ENCODE measurements at regions not wholly inside any gene's neighbourhood (a gene's known extent, or its start where the extent isn't known, plus 50 kb on each side); places are given as distances from the start of the nearest gene placed in this dataset.

DNA sequence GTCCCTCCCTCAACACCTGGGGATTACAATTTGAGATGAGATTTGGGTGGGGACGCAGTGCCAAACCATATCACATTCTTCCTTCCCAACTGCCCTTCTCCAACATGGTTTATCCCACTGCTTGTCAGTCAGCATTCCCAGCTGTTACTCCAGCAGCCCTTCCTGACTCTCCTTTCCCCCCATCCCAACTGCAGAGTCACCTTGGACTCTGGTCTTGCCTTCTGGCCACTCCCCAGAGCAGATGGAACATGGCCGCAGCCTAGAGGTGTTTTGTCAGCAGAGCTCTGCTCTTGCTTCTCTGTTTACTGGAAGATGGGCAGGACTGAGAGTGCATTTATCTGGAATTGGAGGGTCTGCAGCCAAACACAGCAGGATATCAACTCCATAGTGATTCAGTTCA lies 51.2 kb upstream of the MEX3C start:
- TF ChIP-seq FOXP2 (optimal IDR thresholded peaks at IDR 0.05; ENCODE audit: borderline replicate concordance, extremely low read depth, extremely low read length, insufficient read depth) (no peak), POLR2AphosphoS5 (IDR thresholded peaks at IDR 0.05; ENCODE audit: low read depth, low read length) (no peak), SIN3A (IDR thresholded peaks at IDR 0.05; ENCODE audit: borderline replicate concordance, insufficient read depth, low read length) (no peak), TAF1 (IDR thresholded peaks at IDR 0.05; ENCODE audit: borderline replicate concordance, insufficient read depth, low read length) (no peak)
- TF ChIP-seq, protein P1, sequence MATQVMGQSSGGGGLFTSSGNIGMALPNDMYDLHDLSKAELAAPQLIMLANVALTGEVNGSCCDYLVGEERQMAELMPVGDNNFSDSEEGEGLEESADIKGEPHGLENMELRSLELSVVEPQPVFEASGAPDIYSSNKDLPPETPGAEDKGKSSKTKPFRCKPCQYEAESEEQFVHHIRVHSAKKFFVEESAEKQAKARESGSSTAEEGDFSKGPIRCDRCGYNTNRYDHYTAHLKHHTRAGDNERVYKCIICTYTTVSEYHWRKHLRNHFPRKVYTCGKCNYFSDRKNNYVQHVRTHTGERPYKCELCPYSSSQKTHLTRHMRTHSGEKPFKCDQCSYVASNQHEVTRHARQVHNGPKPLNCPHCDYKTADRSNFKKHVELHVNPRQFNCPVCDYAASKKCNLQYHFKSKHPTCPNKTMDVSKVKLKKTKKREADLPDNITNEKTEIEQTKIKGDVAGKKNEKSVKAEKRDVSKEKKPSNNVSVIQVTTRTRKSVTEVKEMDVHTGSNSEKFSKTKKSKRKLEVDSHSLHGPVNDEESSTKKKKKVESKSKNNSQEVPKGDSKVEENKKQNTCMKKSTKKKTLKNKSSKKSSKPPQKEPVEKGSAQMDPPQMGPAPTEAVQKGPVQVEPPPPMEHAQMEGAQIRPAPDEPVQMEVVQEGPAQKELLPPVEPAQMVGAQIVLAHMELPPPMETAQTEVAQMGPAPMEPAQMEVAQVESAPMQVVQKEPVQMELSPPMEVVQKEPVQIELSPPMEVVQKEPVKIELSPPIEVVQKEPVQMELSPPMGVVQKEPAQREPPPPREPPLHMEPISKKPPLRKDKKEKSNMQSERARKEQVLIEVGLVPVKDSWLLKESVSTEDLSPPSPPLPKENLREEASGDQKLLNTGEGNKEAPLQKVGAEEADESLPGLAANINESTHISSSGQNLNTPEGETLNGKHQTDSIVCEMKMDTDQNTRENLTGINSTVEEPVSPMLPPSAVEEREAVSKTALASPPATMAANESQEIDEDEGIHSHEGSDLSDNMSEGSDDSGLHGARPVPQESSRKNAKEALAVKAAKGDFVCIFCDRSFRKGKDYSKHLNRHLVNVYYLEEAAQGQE (IDR thresholded peaks at IDR 0.05; ENCODE audit: insufficient read depth in 1 of 2, low read depth in 2 of 2, low read length in 2 of 2), result no peak

GRCh38 chr18:51250006-51250405 lies 52.5 kb upstream of the MEX3C start:
- TF ChIP-seq POLR2AphosphoS5 (IDR thresholded peaks at IDR 0.05; ENCODE audit: low read depth, low read length), result no peak
- no peak for TF ChIP-seq TAF1 (IDR thresholded peaks at IDR 0.05; ENCODE audit: borderline replicate concordance, insufficient read depth, low read length)
- TF ChIP-seq, protein P1 (IDR thresholded peaks at IDR 0.05; ENCODE audit: insufficient read depth in 1 of 2, low read depth in 2 of 2, low read length in 2 of 2), result no peak
- TF ChIP-seq SIN3A (IDR thresholded peaks at IDR 0.05; ENCODE audit: borderline replicate concordance, insufficient read depth, low read length), result no peak
- no peak for TF ChIP-seq FOXP2 (optimal IDR thresholded peaks at IDR 0.05; ENCODE audit: borderline replicate concordance, extremely low read depth, extremely low read length, insufficient read depth)

DNA sequence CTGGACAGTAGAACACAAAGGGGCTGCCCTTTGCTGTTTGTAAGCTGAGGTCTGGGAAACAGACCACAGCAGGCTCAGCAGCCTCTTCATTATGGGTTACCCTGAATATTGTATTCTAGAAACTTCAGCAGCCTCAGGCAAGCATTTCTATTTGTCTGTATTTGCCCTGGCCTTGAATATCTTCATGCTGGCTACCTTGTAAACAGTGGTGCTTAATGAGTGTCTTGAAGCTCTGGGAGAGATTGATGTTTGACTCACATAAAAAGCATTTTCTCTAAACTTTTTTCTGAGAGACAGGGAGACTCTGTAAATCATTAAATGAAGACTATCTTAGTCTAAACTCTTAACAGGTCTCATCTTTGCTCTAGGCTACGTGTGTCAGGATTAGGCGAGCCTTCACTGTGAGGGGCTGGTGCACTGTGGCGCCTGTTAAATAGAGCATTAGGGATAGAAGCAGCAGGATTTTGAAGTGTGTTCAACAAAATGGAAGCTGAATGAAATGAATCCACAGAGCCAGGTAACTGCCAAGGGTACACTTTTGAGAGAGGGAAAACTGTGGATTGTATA lies 53.1 kb upstream of the MEX3C start:
- TF ChIP-seq POLR2AphosphoS5 (IDR thresholded peaks at IDR 0.05; ENCODE audit: low read depth, low read length) (no peak), TAF1 (IDR thresholded peaks at IDR 0.05; ENCODE audit: borderline replicate concordance, insufficient read depth, low read length) (no peak), SIN3A (IDR thresholded peaks at IDR 0.05; ENCODE audit: borderline replicate concordance, insufficient read depth, low read length) (no peak), FOXP2 (optimal IDR thresholded peaks at IDR 0.05; ENCODE audit: borderline replicate concordance, extremely low read depth, extremely low read length, insufficient read depth) (no peak)
- TF ChIP-seq, protein P1 (IDR thresholded peaks at IDR 0.05; ENCODE audit: insufficient read depth in 1 of 2, low read depth in 2 of 2, low read length in 2 of 2), result no peak

- TF ChIP-seq FOXP2 (optimal IDR thresholded peaks at IDR 0.05; ENCODE audit: borderline replicate concordance, extremely low read depth, extremely low read length, insufficient read depth) (no peak), SIN3A (IDR thresholded peaks at IDR 0.05; ENCODE audit: borderline replicate concordance, insufficient read depth, low read length) (no peak), POLR2AphosphoS5 (IDR thresholded peaks at IDR 0.05; ENCODE audit: low read depth, low read length) (no peak), TAF1 (IDR thresholded peaks at IDR 0.05; ENCODE audit: borderline replicate concordance, insufficient read depth, low read length) (no peak)
- TF ChIP-seq, protein P1 (IDR thresholded peaks at IDR 0.05; ENCODE audit: insufficient read depth in 1 of 2, low read depth in 2 of 2, low read length in 2 of 2), result no peak
Measured at GRCh38 chr18:51251625-51252024, 54.1 kb upstream of the MEX3C start.

Measured in PFSK-1 (cell line).